HCT116 (cell line): ENCODE measurements at regions not wholly inside any gene's neighbourhood (a gene's known extent, or its start where the extent isn't known, plus 50 kb on each side); places are given as distances from the start of the nearest gene placed in this dataset.

Experiments
- CEBPB ChIP-seq: IDR thresholded peaks from 2 replicates; pipeline ENCODE4 v1.6.1; 2012; ENCODE audit warnings: low read depth
- EGR1 ChIP-seq: IDR thresholded peaks from 2 replicates; pipeline ENCODE4 v1.6.1; 2012; ENCODE audit warnings: low read depth
- EZH2 ChIP-seq: fragments of 200-600 bp; sonication (generic); IDR thresholded peaks from 2 replicates; pipeline ENCODE4 v1.6.1; 2017; ENCODE audit warnings: antibody characterized with exemption, mixed run types
- EZH2phosphoT487 ChIP-seq: fragments of 200-600 bp; IDR thresholded peaks from 2 replicates; pipeline ENCODE4 v1.6.1; 2018; ENCODE audit warnings: antibody characterized with exemption, borderline replicate concordance
- JUND ChIP-seq: IDR thresholded peaks from 2 replicates; pipeline ENCODE4 v1.6.1; 2012
- POLR2A ChIP-seq: IDR thresholded peaks from 2 replicates; pipeline ENCODE4 v1.7.0; 2011; ENCODE audit warnings: borderline replicate concordance; ENCODE audit not compliant: insufficient read depth, insufficient read length; ENCODE audit errors: extremely low read depth
- POLR2AphosphoS5 ChIP-seq: IDR thresholded peaks from 2 replicates; pipeline ENCODE4 v1.6.1; 2011; ENCODE audit warnings: mild to moderate bottlenecking, low read depth, low read length, moderate library complexity
- SP1 ChIP-seq: IDR thresholded peaks from 2 replicates; pipeline ENCODE4 v1.6.1; 2012; ENCODE audit warnings: low read depth
- SRF ChIP-seq: IDR thresholded peaks from 2 replicates; pipeline ENCODE4 v1.6.1; 2012; ENCODE audit warnings: low read depth
- TF ChIP-seq, protein P1 (sequence below), 3 experiments: fragments of 200-600 bp in 1 of 3; sonication (generic) in 1 of 3; IDR thresholded peaks in 2 of 3; conservative IDR thresholded peaks in 1 of 3; 2 replicates each; pipeline ENCODE4 v1.5.1; 2012 to 2017; ENCODE audit warnings: low read depth in 2 of 3, low read length in 2 of 3, antibody characterized with exemption in 1 of 3, borderline replicate concordance in 1 of 3, control low read depth in 1 of 3, mild to moderate bottlenecking in 1 of 3, mixed read lengths in 1 of 3, mixed run types in 1 of 3, moderate library complexity in 1 of 3; ENCODE audit not compliant: insufficient read depth in 1 of 3
- TF ChIP-seq, protein P2 (sequence below): IDR thresholded peaks from 2 replicates; pipeline ENCODE4 v1.6.1; 2012

- TF ChIP-seq POLR2AphosphoS5 (no peak), EGR1 (no peak), EZH2phosphoT487 (no peak), CEBPB (no peak), SP1 (no peak), EZH2 (no peak), JUND (no peak), POLR2A (no peak), SRF (no peak)
- TF ChIP-seq, protein P1, sequence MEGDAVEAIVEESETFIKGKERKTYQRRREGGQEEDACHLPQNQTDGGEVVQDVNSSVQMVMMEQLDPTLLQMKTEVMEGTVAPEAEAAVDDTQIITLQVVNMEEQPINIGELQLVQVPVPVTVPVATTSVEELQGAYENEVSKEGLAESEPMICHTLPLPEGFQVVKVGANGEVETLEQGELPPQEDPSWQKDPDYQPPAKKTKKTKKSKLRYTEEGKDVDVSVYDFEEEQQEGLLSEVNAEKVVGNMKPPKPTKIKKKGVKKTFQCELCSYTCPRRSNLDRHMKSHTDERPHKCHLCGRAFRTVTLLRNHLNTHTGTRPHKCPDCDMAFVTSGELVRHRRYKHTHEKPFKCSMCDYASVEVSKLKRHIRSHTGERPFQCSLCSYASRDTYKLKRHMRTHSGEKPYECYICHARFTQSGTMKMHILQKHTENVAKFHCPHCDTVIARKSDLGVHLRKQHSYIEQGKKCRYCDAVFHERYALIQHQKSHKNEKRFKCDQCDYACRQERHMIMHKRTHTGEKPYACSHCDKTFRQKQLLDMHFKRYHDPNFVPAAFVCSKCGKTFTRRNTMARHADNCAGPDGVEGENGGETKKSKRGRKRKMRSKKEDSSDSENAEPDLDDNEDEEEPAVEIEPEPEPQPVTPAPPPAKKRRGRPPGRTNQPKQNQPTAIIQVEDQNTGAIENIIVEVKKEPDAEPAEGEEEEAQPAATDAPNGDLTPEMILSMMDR (IDR thresholded peaks at IDR 0.05 in 2 of 3, conservative IDR thresholded peaks at IDR 0.05 in 1 of 3; ENCODE audit: borderline replicate concordance in 1 of 3, insufficient read depth in 1 of 3, low read depth in 2 of 3, low read length in 2 of 3) = no peak
- TF ChIP-seq, protein P2, sequence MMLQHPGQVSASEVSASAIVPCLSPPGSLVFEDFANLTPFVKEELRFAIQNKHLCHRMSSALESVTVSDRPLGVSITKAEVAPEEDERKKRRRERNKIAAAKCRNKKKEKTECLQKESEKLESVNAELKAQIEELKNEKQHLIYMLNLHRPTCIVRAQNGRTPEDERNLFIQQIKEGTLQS = no peak
Observed at GRCh38 chr1:221303623-221304022, 424.4 kb downstream of the HLX start.
